ENCODE measurements at regions not wholly inside any gene's neighbourhood (a gene's known extent, or its start where the extent isn't known, plus 50 kb on each side); places are given as distances from the start of the nearest gene placed in this dataset.
A peak's percentile ranks its signal among the peaks of the same experiment; 100 is the strongest.

GRCh38 chr9:73074176-73074708 lies 77.4 kb upstream of the ANXA1 start:
- peak; percentile 26 for DNase-seq (ENCODE audit: low read depth)
- no peak for TF ChIP-seq CTCF (IDR thresholded peaks at IDR 0.05; ENCODE audit: low read length, missing control alignments)
- H3K4me3 ChIP-seq (replicated peaks; ENCODE audit: low read depth, low read length) = no peak overlapping the region

GRCh38 chr9:73073337-73074175 lies 78.1 kb upstream of the ANXA1 start:
- H3K4me3 ChIP-seq (replicated peaks; ENCODE audit: low read depth, low read length) = no peak overlapping the region

GRCh38 chr9:73067074-73067473 lies 84.6 kb upstream of the ANXA1 start:
- peak; percentile 10 for TF ChIP-seq CTCF (IDR thresholded peaks at IDR 0.05; ENCODE audit: low read length, missing control alignments)
- no peak for DNase-seq (ENCODE audit: low read depth)
- no peak overlapping the region for H3K4me3 ChIP-seq (replicated peaks; ENCODE audit: low read depth, low read length)

More at GRCh38 chr9:73073337-73074175, 78.1 kb upstream of the ANXA1 start:
- no peak for TF ChIP-seq CTCF (IDR thresholded peaks at IDR 0.05; ENCODE audit: low read length, missing control alignments)
- DNase-seq (ENCODE audit: low read depth) = no peak

- TF ChIP-seq CTCF (IDR thresholded peaks at IDR 0.05; ENCODE audit: low read length, missing control alignments) = no peak
- no peak overlapping the region for H3K4me3 ChIP-seq (replicated peaks; ENCODE audit: low read depth, low read length)
- DNase-seq (ENCODE audit: low read depth) = no peak
Observed at GRCh38 chr9:73065439-73065838, 86.2 kb upstream of the ANXA1 start.

- TF ChIP-seq CTCF (IDR thresholded peaks at IDR 0.05; ENCODE audit: low read length, missing control alignments) = no peak
- no peak for DNase-seq (ENCODE audit: low read depth)
Observed at GRCh38 chr9:73064315-73064714, 87.3 kb upstream of the ANXA1 start.

GRCh38 chr9:73061146-73061545 lies 90.5 kb upstream of the ANXA1 start:
- no peak for DNase-seq (ENCODE audit: low read depth)
- TF ChIP-seq CTCF (IDR thresholded peaks at IDR 0.05; ENCODE audit: low read length, missing control alignments) = no peak
- H3K4me3 ChIP-seq (replicated peaks; ENCODE audit: low read depth, low read length) = no peak overlapping the region

More at GRCh38 chr9:73064315-73064714, 87.3 kb upstream of the ANXA1 start:
- no peak overlapping the region for H3K4me3 ChIP-seq (replicated peaks; ENCODE audit: low read depth, low read length)

Data from fibroblast of pulmonary artery (primary cell).